Testis (tissue), 2 donors: ENCODE measurements at regions not wholly inside any gene's neighbourhood (a gene's known extent, or its start where the extent isn't known, plus 50 kb on each side); places are given as distances from the start of the nearest gene placed in this dataset.

Source experiments
- CTCF ChIP-seq, 3 experiments: fragments of 450-650 bp in 2 of 3; fragments of 200-600 bp in 1 of 3; sonication (generic) in 1 of 3; IDR thresholded peaks; one replicate each; pipeline ENCODE4 v1.5.1; 2016 to 2019; ENCODE audit warnings: antibody characterized with exemption in 3 of 3, mild to moderate bottlenecking in 2 of 3, moderate library complexity in 1 of 3
- POLR2A ChIP-seq: fragments of 450-650 bp; IDR thresholded peaks from one replicate; pipeline ENCODE4 v1.6.1; 2017; ENCODE audit warnings: antibody characterized with exemption, mild to moderate bottlenecking, moderate library complexity

GRCh38 chr5:175765858-175766257, 105.5 kb upstream of the CPLX2 start:
- TF ChIP-seq CTCF (IDR thresholded peaks at IDR 0.05) (no peak), POLR2A (no peak)
